ENCODE measurements at regions not wholly inside any gene's neighbourhood (a gene's known extent, or its start where the extent isn't known, plus 50 kb on each side); places are given as distances from the start of the nearest gene placed in this dataset.

- no peak overlapping the region for H3K27ac ChIP-seq
- no peaks in the 10 kb centered on the region for H3K9me3 ChIP-seq (replicated peaks)
- H3K4me3 ChIP-seq, result no peak overlapping the region
- no peak for DNase-seq (ENCODE audit: low read depth in 1 of 2, low spot score in 2 of 2)
- peaks cover 6% of the 10 kb centered on the region for H3K36me3 ChIP-seq
- peaks cover 6% of the 10 kb centered on the region for H3K4me1 ChIP-seq (replicated peaks)
- H3K27me3 ChIP-seq (replicated peaks), result no peaks in the 10 kb centered on the region
These were observed 59.6 kb upstream of the SPDEF start for GRCh38 chr6:34615574-34616226.

- peak; percentile 39 to 55 for DNase-seq (ENCODE audit: low read depth in 1 of 2, low spot score in 2 of 2)
- peaks cover 13% of the 10 kb centered on the region for H3K4me1 ChIP-seq (replicated peaks)
- H3K27me3 ChIP-seq (replicated peaks), result no peaks in the 10 kb centered on the region
- no peak overlapping the region for H3K27ac ChIP-seq
- peaks cover 14% of the 10 kb centered on the region; the same call in 1 of the 2 replicates for H3K36me3 ChIP-seq
- no peaks in the 10 kb centered on the region for H3K9me3 ChIP-seq (replicated peaks)
- no peak overlapping the region for H3K4me3 ChIP-seq
These were observed 54.8 kb upstream of the SPDEF start for GRCh38 chr6:34610819-34611477.

- no peak for DNase-seq (ENCODE audit: low read depth in 1 of 2, low spot score in 2 of 2)
- H3K4me1 ChIP-seq (replicated peaks), result peaks cover 13% of the 10 kb centered on the region
- H3K27me3 ChIP-seq (replicated peaks), result no peaks in the 10 kb centered on the region
- no peak overlapping the region for H3K4me3 ChIP-seq
- no peaks in the 10 kb centered on the region for H3K9me3 ChIP-seq (replicated peaks)
- H3K27ac ChIP-seq, result peak overlapping the region; percentile 28; the same call in 1 of the 2 replicates
- peaks cover 14% of the 10 kb centered on the region; the same call in 1 of the 2 replicates for H3K36me3 ChIP-seq
These were observed 52.4 kb upstream of the SPDEF start for GRCh38 chr6:34608321-34609091.

GRCh38 chr6:34606477-34607265 lies 50.5 kb upstream of the SPDEF start:
- no peak for DNase-seq (ENCODE audit: low read depth in 1 of 2, low spot score in 2 of 2)
- H3K9me3 ChIP-seq (replicated peaks), result no peaks in the 10 kb centered on the region
- peaks cover 23% of the 10 kb centered on the region for H3K4me1 ChIP-seq (replicated peaks)
- no peak overlapping the region for H3K4me3 ChIP-seq
- H3K36me3 ChIP-seq, result peaks cover 15% of the 10 kb centered on the region; the same call in 1 of the 2 replicates
- H3K27me3 ChIP-seq (replicated peaks), result no peaks in the 10 kb centered on the region
- H3K27ac ChIP-seq, result no peak overlapping the region

All from SJSA1 (cell line).